HG02798 (cell line): ENCODE measurements at regions not wholly inside any gene's neighbourhood (a gene's known extent, or its start where the extent isn't known, plus 50 kb on each side); places are given as distances from the start of the nearest gene placed in this dataset.

Source experiments
- ATAC-seq: cut with Tn5 transposase; IDR thresholded peaks from one replicate; pipeline ENCODE4 v1.9.1; 2021; ENCODE audit warnings: mild to moderate bottlenecking; ENCODE audit not compliant: unreplicated experiment, poor library complexity

DNA sequence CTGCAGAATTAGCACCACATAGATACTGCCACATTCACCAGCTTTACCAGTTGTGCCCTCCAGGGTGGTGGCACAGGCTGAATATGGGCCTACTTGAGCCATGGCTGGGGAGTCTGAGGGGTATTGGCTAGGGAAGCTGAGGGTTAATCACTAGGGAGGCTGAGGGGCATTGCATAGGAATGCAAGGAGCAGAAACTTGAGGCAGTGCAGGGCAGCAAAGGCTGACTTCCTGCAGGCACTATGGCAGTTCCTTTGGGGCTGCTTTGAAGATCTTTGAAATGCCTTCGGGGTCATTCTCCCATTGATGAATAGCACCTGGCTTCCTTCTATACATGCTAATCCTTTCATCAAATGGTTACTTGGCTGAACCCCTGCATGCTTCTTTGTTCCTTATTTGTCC, 171.5 kb downstream of the RCN1 start:
- ATAC-seq: no peak

DNA sequence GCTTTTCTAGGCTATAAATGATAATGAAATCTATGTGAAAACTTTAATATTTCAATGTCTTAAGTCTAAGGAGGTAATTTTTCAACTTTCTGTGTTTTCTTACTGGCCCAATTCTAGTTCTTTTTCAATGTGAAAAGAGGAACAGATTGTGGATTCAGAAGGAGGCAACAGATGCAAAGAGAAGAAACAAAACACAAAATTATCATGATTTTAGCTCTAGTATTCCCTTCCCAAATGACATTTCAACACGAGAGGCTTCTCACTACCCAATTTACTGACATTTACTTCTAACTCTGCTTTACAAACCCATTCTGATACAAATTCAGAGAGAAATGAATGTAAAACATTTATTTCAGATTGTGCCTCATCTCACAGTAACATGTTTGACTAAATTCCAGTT, 169.4 kb downstream of the WT1 start:
- ATAC-seq: no peak

DNA sequence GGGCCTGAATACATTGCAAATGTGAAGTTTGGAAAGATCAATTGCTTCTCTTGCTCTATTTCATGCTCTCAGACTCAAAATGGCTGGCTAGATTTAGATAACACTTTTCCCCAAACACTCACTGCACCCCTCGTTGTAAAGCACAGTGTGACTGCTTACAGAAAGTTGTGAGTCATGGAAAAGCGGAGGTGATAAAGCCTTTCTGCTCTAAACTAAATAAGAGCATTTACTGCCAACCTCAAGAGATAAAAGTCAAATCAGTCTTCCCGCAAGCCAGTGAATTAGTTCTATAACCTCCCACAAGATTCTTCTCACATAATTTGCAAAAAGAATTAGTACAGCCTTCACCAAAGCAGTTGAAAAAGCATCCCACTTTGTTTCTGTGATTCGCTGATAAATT, 168.7 kb downstream of the WT1 start:
- ATAC-seq: no peak

DNA sequence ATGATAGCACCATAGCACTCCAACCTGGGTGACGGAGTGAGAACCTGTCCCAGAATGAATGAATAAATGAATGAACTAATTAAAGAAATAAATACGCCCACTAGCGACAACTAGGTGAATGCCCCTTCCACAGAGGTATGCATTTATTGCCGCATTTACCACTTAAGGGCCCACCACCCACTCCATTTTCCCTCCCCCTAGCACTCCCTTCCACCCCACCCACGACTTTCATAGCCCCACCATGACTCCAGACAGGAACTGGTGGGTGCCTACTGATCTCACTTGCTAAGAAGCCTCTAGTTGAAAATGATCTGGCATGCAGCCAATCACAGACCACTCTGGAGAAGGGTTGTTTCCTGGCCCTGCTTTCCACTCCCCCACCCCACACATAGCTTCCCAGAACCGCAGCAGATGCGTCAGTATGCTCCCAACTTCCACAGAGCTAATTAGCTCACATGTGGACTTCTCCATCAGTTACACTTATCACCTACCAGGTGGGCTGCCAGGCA, 167.6 kb downstream of the WT1 start:
- ATAC-seq: no peak

DNA sequence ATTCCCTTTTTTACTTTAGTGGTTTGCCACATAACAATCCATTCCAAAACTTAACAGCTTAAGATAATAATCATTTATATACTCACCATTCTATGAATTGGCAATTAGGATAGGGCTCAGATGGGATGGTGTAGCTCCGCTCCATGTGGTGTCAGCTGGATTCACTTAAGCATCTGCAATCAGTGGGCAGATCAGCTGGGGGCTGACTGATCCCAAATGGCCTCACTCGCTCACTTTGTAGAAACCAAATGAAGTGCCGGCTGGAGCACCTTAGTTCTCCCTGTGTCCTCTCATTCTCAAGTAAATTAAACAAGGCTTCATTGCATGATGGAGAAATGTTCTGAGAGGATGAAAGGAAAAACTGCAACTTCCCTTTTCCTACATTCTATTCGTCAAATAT, 161.4 kb downstream of the WT1 start:
- no peak for ATAC-seq

DNA sequence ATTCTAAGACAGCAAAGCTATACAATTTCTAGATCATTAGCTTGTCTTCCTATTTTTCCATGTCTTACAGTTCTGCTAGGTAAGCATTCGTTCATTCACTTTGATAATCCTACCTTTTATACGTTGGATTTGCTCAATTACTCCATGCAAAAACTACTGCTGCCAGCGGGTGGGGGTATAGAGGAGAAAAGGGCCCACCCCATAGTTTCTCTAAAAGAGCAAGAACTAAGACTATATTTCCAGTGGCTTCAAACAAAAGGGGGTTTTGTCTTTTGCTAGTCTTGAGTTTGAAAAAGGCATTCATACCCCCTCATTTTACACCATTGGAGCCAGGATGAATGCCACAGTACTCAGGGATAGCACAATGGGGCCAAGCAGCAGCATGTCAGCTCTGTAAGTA, 155.7 kb downstream of the WT1 start:
- no peak for ATAC-seq

DNA sequence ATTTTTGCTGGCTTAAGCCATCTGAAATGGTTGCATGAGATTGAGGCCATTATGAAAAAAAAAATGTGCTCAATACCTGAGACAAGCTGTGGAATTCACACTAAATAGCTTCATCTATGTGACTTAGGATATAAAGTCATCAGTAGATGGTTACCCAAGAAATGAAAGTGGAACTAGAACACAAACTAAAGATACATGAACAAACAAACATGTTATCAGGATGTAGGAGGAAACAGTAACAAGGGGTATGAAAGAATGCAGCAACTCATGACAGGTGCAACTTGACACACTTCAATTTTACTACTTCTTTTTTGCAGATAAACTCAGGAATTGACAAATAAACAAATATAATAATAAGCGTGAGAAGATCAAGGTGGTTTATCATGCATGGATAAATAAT, 155.0 kb downstream of the WT1 start:
- ATAC-seq: peak; percentile 70

DNA sequence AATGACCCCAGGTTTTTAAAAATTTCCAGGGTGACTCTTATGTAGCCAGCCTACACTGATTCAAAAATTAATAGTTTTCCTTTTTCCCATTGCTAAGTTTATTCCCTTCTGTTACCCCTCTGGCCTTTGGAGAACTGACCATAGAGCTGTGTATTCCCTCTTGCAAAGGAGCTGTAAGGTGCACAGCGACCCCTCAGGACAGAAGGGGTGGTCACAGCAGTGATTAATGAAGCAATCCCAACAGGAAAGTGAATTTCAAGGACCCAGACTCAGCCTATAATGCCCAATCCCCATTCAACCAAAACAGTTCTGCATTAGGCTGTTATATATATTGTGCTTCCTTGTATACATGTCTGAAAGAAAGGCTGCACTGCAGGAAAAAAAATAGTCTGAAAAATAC, 147.1 kb downstream of the WT1 start:
- ATAC-seq: no peak

- no peak for ATAC-seq
Measured at GRCh38 chr11:32289701-32290100, 145.6 kb downstream of the WT1 start.

DNA sequence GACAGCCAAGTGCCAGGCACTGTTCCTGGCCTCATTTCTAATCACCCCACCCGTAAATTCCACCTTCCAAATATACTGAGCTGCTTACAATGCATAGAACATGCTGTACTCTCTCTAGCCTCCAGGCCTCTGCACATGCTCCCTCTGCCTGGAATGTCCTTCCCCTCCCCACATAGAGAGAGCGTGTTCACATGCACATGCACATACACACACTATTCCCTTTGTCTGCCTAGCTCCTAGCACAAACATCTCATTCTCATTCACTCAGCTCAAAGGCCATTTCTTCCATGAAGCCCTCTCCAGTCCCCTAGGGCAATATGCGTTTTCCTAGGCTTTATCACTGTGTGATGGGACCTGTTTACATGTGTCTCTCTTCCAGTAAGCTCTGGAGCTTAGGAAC, 144.6 kb downstream of the WT1 start:
- no peak for ATAC-seq

GRCh38 chr11:32297611-32298011, 137.7 kb downstream of the WT1 start:
- ATAC-seq: no peak

DNA sequence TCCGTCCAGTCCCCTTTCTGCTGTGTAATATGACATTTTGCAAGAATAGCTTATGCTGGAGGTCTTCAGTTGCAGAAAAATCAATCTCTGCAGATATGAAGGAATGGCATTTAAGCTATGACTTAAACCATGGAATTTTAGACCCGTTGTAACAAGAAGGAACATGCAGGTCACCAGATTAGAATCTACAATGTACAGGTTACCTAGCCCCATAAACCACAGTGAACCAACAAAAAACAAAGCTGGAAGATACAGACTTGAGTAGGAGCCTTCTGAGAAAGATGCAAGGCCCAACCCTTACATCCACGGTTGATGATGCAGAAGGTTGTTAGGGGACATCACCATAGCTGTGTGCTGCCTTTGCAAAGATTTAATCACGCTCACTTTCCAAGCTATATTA, 132.5 kb downstream of the WT1 start:
- ATAC-seq: no peak

DNA sequence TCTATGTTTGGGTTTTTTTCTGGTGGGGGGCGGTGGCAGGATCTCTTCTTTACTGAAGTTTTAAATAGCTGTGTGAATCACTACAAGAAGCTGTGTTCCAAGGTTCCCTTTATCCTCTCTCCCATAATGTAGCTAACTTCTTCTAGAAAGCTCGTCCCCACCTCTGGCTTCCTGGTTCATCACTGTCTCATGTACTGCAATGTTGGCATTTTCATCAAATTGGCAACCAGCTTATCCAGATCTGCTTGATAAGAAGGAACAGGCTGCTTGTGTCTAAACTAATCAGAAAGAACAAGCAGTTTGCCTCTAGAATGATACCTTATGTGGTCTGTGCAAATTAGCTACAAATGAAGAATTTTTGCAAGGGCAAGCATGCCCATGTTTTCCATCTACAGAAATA, 130.8 kb downstream of the WT1 start:
- ATAC-seq: no peak

GRCh38 chr11:32305460-32305859, 129.9 kb downstream of the WT1 start:
- ATAC-seq: no peak

DNA sequence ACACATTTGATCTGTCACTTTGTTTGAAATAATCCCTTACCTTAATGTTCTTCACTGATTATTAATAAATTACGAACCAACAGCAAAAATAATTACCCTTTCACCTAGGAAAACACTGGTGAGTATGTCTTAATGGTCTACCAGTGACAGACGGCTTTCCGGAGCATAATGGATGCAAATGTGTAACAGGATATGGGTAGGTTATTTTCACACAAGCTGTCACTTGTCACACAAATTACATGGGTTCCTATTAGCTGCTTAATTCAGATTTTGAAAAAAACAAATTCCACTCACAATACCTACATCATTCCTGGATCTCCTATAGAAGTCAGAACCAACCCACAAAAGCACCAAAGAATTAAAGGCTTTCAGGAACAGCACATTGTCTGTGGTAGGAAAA, 127.9 kb downstream of the WT1 start:
- no peak for ATAC-seq

GRCh38 chr11:32307913-32308312, 127.4 kb downstream of the WT1 start:
- no peak for ATAC-seq

- ATAC-seq: no peak
Measured at GRCh38 chr11:32309530-32310213, 125.7 kb downstream of the WT1 start.

DNA sequence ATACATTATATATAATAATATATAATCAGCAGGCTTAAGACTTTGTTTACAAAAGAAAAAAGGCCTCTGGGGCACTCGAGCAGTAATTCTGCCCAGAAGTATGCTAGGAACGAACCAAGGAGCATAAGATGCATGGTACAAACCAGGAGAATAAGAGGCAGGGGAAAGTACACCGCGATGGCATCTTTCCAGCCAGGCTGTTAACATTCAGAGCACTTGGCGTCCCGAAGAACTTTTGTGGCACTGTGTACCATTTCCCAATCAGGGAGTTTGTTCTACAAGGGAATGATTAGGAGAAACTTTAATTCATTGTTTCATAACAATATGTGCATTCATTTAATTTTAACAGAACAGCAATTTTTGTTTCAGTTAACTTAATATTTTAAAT, 125.1 kb downstream of the WT1 start:
- ATAC-seq: no peak

DNA sequence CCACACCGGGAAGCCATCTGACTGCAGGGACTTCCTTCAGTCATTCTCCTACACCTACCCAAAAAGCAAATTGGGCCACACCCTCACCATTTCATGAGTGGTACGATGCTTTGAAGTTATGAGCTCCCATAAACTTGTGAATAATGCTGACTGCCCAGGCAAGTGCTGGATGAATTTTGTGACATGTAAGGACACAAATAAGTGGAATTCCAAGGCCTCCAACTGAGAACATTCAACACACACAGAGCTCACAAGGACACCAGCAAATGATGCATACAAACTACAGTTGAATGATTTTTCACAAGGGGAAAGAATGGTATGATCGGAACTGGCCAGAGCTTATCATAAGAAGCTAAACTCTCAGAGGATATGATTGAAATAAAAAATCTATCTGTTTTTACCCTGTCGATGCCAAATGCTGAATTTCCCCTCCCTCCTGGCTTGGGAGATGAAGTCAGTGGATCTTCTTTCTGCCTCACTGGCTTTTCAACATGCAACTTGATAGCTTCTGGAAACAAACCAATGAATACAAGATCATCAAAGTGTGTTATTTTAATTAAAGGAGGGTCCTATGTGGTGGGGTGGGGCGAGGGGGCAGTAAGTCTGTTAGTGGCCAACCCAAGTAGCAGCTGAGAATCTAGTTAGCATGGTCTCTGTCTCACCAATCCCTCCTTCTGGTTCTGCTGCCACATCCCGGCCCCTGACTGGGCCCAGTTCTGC, 123.8 kb downstream of the WT1 start:
- ATAC-seq: no peak

- no peak for ATAC-seq
Measured at GRCh38 chr11:32312206-32312817, 123.0 kb downstream of the WT1 start.

GRCh38 chr11:32312865-32313403, 122.4 kb downstream of the WT1 start:
- peak; percentile 54 for ATAC-seq
